OCI-LY1 (cell line): ENCODE measurements at regions not wholly inside any gene's neighbourhood (a gene's known extent, or its start where the extent isn't known, plus 50 kb on each side); places are given as distances from the start of the nearest gene placed in this dataset.

Source experiments
- H2AFZ ChIP-seq: fragments of 200-600 bp; sonication (generic), shearing (Covaris generic); 2 replicates; pipeline ENCODE4 v1.6.0; 2014; ENCODE audit warnings: antibody characterized with exemption, mild to moderate bottlenecking, low read length
- H3F3A ChIP-seq: fragments of 200-600 bp; sonication (generic), shearing (Covaris generic); 2 replicates; pipeline ENCODE4 v1.6.0; 2014; ENCODE audit warnings: mild to moderate bottlenecking, antibody characterized with exemption, low read length, moderate library complexity; ENCODE audit not compliant: insufficient read depth
- H3K27ac ChIP-seq: fragments of 200-600 bp; sonication (generic); 2 replicates; pipeline ENCODE4 v1.5.1; 2014; ENCODE audit warnings: low read length, mixed run types, mild to moderate bottlenecking, low read depth; ENCODE audit not compliant: poor library complexity, severe bottlenecking
- H3K27me3 ChIP-seq: fragments of 200-600 bp; sonication (generic); 2 replicates; pipeline ENCODE4 v1.6.0; 2014; ENCODE audit warnings: antibody characterized with exemption, mild to moderate bottlenecking, low read length, moderate library complexity; ENCODE audit not compliant: insufficient read depth
- H3K36me3 ChIP-seq: fragments of 200-600 bp; sonication (generic); 2 replicates; pipeline ENCODE4 v1.6.1; 2014; ENCODE audit warnings: mild to moderate bottlenecking, antibody characterized with exemption, low read length, moderate library complexity, mixed read lengths; ENCODE audit not compliant: insufficient read depth
- H3K4me1 ChIP-seq: fragments of 200-600 bp; sonication (generic); 2 replicates; pipeline ENCODE4 v1.5.1; 2014; ENCODE audit warnings: mild to moderate bottlenecking, low read length, moderate library complexity; ENCODE audit not compliant: insufficient read depth, severe bottlenecking
- H3K4me2 ChIP-seq: fragments of 200-600 bp; sonication (generic), shearing (Covaris generic); 2 replicates; pipeline ENCODE4 v1.6.1; 2014; ENCODE audit warnings: low read length
- H3K4me3 ChIP-seq: fragments of 200-600 bp; sonication (generic); 2 replicates; pipeline ENCODE4 v1.5.1; 2014; ENCODE audit warnings: low read length, low read depth, mild to moderate bottlenecking, mixed read lengths; ENCODE audit not compliant: poor library complexity, severe bottlenecking
- H3K79me2 ChIP-seq: fragments of 200-600 bp; shearing (Covaris generic); 2 replicates; pipeline ENCODE4 v1.6.1; 2016; ENCODE audit warnings: mixed run types, low read length, mixed read lengths; ENCODE audit not compliant: insufficient read depth
- H3K9ac ChIP-seq: fragments of 200-600 bp; sonication (generic), shearing (Covaris generic); 2 replicates; pipeline ENCODE4 v1.6.1; 2014; ENCODE audit warnings: mild to moderate bottlenecking, low read length, mixed read lengths
- H3K9me2 ChIP-seq: fragments of 200-600 bp; sonication (generic), shearing (Covaris generic); 2 replicates; pipeline ENCODE4 v1.6.1; 2014; ENCODE audit warnings: low read depth, mild to moderate bottlenecking, low read length, mixed read lengths
- H3K9me3 ChIP-seq: fragments of 200-600 bp; shearing (Covaris generic); 2 replicates; pipeline ENCODE4 v1.6.1; 2014; ENCODE audit warnings: low read length, mixed read lengths
- H4K20me1 ChIP-seq: fragments of 200-600 bp; sonication (generic), shearing (Covaris generic); 2 replicates; pipeline ENCODE4 v1.6.0; 2016; ENCODE audit warnings: mild to moderate bottlenecking, low read length; ENCODE audit not compliant: insufficient read depth
- EZH2 ChIP-seq: fragments of 200-600 bp; sonication (generic), shearing (Covaris generic); IDR thresholded peaks from 2 replicates; pipeline ENCODE4 v1.8.0; 2017; ENCODE audit warnings: borderline replicate concordance, mixed run types, mild to moderate bottlenecking, antibody characterized with exemption, low read length, moderate library complexity, mixed read lengths
- TF ChIP-seq, protein P1 (sequence below): fragments of 200-600 bp; sonication (generic), shearing (Covaris generic); IDR thresholded peaks from 2 replicates; pipeline ENCODE4 v1.5.1; 2017; ENCODE audit warnings: mild to moderate bottlenecking, antibody characterized with exemption, low read length, moderate library complexity, mixed read lengths

DNA sequence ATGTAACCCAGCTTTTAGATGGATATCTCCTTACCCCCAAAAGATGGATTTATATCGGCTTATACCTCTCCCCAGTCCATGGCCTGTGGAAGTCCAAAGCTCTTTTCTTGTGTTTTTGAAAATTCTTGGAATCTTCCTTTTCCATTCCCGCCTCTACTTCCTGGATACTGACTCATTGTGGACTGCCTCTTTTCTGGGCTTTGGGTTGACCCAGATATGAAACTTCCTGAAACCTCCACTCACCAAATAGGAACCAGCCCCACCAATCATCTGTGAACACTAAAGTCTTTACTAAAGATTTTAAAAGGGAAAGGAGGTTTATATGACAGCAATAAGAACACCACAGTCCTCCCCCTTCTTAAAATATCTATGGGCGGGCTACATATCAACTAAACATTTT is 163.4 kb upstream of the SYN3 start:
- H3F3A ChIP-seq = no peaks in the 10 kb centered on the region
- H3K9me2 ChIP-seq = no peaks in the 10 kb centered on the region
- H3K27ac ChIP-seq = no peak overlapping the region
- no peak for TF ChIP-seq EZH2
- TF ChIP-seq, protein P1, sequence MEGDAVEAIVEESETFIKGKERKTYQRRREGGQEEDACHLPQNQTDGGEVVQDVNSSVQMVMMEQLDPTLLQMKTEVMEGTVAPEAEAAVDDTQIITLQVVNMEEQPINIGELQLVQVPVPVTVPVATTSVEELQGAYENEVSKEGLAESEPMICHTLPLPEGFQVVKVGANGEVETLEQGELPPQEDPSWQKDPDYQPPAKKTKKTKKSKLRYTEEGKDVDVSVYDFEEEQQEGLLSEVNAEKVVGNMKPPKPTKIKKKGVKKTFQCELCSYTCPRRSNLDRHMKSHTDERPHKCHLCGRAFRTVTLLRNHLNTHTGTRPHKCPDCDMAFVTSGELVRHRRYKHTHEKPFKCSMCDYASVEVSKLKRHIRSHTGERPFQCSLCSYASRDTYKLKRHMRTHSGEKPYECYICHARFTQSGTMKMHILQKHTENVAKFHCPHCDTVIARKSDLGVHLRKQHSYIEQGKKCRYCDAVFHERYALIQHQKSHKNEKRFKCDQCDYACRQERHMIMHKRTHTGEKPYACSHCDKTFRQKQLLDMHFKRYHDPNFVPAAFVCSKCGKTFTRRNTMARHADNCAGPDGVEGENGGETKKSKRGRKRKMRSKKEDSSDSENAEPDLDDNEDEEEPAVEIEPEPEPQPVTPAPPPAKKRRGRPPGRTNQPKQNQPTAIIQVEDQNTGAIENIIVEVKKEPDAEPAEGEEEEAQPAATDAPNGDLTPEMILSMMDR = no peak
- H3K36me3 ChIP-seq = no peaks in the 10 kb centered on the region
- H3K79me2 ChIP-seq = no peaks in the 10 kb centered on the region
- H3K9me3 ChIP-seq = no peaks in the 10 kb centered on the region
- H3K4me2 ChIP-seq = no peak overlapping the region
- H3K4me1 ChIP-seq = no peaks in the 10 kb centered on the region
- H3K4me3 ChIP-seq = no peak overlapping the region
- no peak overlapping the region for H2AFZ ChIP-seq
- no peak overlapping the region for H3K9ac ChIP-seq
- H4K20me1 ChIP-seq = no peaks in the 10 kb centered on the region
- H3K27me3 ChIP-seq = no peaks in the 10 kb centered on the region

DNA sequence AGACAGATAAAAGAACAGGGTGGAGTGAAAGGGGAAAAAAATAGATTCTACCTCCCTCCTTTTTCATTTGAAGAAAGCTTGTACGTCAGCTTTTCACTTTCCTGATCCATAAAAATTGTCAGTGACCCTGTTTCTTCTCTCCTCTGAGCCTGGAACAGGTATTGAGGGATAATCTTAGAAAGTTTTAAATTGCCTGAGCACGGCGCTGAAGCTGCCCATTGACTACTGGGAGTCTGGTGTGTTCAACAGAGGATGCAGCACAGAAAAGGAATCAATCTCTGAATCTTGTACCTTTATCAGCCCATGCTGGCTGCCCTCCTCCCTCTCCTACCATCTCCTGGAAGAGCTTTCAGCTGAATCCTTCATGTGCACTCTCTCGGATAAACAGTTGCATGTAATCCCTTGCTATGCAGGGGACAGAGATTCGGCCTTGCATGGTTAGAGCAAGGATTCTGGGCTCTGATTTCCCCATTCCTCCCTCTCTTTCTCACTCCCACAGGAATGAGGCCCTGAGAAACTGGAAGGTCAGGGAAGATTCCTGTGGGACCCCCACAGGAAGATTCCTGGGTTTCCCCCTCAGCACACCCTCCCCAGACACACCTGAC is 162.4 kb upstream of the SYN3 start:
- TF ChIP-seq EZH2 = no peak
- TF ChIP-seq, protein P1 = no peak
- Histone ChIP-seq H2AFZ (no peak overlapping the region), H3K9me2 (no peaks in the 10 kb centered on the region), H3K27me3 (no peaks in the 10 kb centered on the region), H3K9ac (no peak overlapping the region), H3F3A (no peaks in the 10 kb centered on the region), H3K4me1 (no peaks in the 10 kb centered on the region), H3K4me2 (no peak overlapping the region), H3K4me3 (no peak overlapping the region), H3K27ac (no peak overlapping the region), H3K79me2 (no peaks in the 10 kb centered on the region), H4K20me1 (no peaks in the 10 kb centered on the region), H3K9me3 (no peaks in the 10 kb centered on the region), H3K36me3 (no peaks in the 10 kb centered on the region)

DNA sequence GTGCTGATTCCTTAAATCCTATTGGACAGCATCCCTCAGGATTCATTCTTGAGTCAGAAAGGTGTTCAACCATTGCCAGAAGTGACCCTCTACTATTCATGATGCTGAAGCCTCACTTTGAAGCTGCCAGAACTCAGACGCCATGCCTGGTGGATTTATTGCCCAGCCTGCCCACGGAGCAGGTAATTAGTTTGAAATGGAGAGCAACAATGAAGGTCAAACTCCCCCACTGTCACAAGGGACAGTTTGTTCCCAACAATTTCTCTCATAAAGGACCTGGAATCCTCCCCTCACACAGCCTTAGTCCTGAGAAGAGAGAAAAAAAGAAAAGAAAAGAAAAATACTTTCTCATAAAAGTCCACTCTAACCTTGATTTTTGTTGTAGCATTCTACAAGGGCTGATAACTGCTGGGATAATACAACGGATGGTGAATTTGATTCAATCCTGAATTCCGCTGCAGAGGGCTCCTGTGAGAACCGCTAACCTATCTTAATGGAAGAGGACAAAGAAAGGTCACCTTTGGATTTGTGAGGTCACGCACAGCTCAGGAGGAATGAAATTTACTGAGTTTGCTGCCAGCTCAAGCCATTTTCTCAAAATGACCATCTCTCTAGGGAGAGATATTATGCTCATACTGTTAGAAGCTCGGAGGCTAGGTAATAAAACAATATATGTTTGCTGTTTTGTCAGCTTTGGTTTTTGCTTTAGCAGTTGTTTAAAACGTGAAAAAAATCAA is 161.6 kb upstream of the SYN3 start:
- Histone ChIP-seq H3K27ac (no peak overlapping the region), H2AFZ (no peak overlapping the region), H3K9ac (no peak overlapping the region), H3K36me3 (no peaks in the 10 kb centered on the region), H3K27me3 (no peaks in the 10 kb centered on the region), H3K9me2 (no peaks in the 10 kb centered on the region), H3K4me2 (no peak overlapping the region), H3K4me1 (no peaks in the 10 kb centered on the region), H3K9me3 (no peaks in the 10 kb centered on the region), H4K20me1 (no peaks in the 10 kb centered on the region), H3K4me3 (no peak overlapping the region), H3K79me2 (no peaks in the 10 kb centered on the region), H3F3A (no peaks in the 10 kb centered on the region)
- TF ChIP-seq EZH2 = no peak
- TF ChIP-seq, protein P1 = no peak
